MG63 (cell line): ENCODE measurements at regions not wholly inside any gene's neighbourhood (a gene's known extent, or its start where the extent isn't known, plus 50 kb on each side); places are given as distances from the start of the nearest gene placed in this dataset.
"Not testable (repeated sequence)": the region's sequence is repeated elsewhere in the genome, so short reads cannot be mapped to it uniquely, and the experiment has no call there.

Experiments
- DNase-seq: peaks from one replicate; pipeline ENCODE4 v3.0.0-alpha.2; 2020
- H3K27me3 ChIP-seq: fragments of 250-450 bp; sonication (Bioruptor Pico); 2 replicates; pipeline ENCODE4 v1.5.1; 2020; ENCODE audit warnings: mild to moderate bottlenecking, moderate library complexity
- H3K36me3 ChIP-seq: fragments of 250-450 bp; sonication (Bioruptor Pico); 2 replicates; pipeline ENCODE4 v1.5.1; 2020; ENCODE audit warnings: mild to moderate bottlenecking, moderate library complexity
- H3K4me3 ChIP-seq: fragments of 250-450 bp; sonication (Bioruptor Pico); 2 replicates; pipeline ENCODE4 v1.5.1; 2020; ENCODE audit warnings: mild to moderate bottlenecking, moderate library complexity
- H3K9me3 ChIP-seq: fragments of 250-450 bp; sonication (Bioruptor Pico); 2 replicates; pipeline ENCODE4 v1.5.1; 2020; ENCODE audit warnings: mild to moderate bottlenecking, moderate library complexity

GRCh38 chr9:99471033-99471432 lies 249.0 kb downstream of the SEC61B start:
- no peak for DNase-seq
- no peaks in the 10 kb centered on the region for H3K27me3 ChIP-seq
- H3K9me3 ChIP-seq = no peaks in the 10 kb centered on the region
- no peak overlapping the region for H3K4me3 ChIP-seq
- no peaks in the 10 kb centered on the region for H3K36me3 ChIP-seq

- H3K4me3 ChIP-seq = no peak overlapping the region
- H3K27me3 ChIP-seq = no peaks in the 10 kb centered on the region
- no peaks in the 10 kb centered on the region for H3K36me3 ChIP-seq
- H3K9me3 ChIP-seq = no peaks in the 10 kb centered on the region
- no peak for DNase-seq
Measured at GRCh38 chr9:99472240-99472915, 250.3 kb downstream of the SEC61B start.

DNA sequence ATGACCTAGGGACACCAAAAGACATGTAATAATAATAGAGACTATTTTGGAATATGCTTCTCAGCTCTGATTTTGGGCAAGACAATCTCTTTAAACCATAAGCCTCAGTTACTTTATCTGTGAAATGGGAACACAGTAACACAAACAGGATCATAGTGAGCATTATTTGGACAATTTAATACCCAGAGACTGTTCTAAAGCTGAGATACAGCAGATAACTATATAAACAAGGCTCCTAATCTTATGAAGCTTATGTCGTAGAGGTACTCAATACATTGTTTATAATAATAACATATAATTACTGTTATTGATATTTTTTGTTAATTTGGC lies 250.8 kb downstream of the SEC61B start:
- DNase-seq = no peak
- H3K27me3 ChIP-seq = no peaks in the 10 kb centered on the region
- no peaks in the 10 kb centered on the region for H3K36me3 ChIP-seq

GRCh38 chr9:99474186-99474585 lies 252.1 kb downstream of the SEC61B start:
- Histone ChIP-seq H3K9me3 (no peaks in the 10 kb centered on the region), H3K36me3 (no peaks in the 10 kb centered on the region), H3K27me3 (no peaks in the 10 kb centered on the region), H3K4me3 (no peak overlapping the region)
- DNase-seq = no peak

More for the DNA sequence above, 250.8 kb downstream of the SEC61B start:
- Histone ChIP-seq H3K9me3 (no peaks in the 10 kb centered on the region), H3K4me3 (no peak overlapping the region)

GRCh38 chr9:99475401-99476065 lies 253.5 kb downstream of the SEC61B start:
- no peaks in the 10 kb centered on the region for H3K36me3 ChIP-seq
- no peaks in the 10 kb centered on the region for H3K9me3 ChIP-seq
- no peak for DNase-seq
- H3K4me3 ChIP-seq = no peak overlapping the region
- H3K27me3 ChIP-seq = no peaks in the 10 kb centered on the region

DNA sequence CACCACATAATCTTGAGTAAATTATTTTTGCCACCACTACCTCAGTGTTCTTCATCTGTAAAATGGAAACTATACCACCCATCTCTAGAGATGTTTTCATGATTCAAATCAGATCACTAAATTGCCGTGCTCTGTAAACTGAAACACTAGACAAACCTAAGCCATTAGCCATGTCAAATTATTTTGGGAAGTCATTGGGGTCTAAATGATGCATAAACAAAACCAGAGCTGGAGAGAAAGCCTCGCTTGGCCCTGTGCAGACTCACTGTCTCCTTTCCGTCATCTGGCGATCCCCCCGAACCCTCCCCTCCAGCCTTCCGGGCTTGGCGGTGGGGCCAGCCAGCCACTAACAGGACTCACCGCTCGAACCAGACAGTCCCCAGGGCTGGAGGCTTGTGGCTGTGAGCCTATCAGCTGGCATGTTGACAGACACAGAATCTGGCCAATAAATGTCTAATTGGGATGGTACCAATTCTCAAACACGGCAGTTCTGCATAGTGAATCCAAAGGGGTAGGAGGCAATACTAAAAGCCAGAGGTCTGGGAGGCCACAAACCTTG lies 256.5 kb downstream of the SEC61B start:
- no peak for DNase-seq
- H3K4me3 ChIP-seq = no peak overlapping the region
- H3K36me3 ChIP-seq = no peaks in the 10 kb centered on the region
- no peaks in the 10 kb centered on the region for H3K27me3 ChIP-seq
- no peaks in the 10 kb centered on the region for H3K9me3 ChIP-seq

DNA sequence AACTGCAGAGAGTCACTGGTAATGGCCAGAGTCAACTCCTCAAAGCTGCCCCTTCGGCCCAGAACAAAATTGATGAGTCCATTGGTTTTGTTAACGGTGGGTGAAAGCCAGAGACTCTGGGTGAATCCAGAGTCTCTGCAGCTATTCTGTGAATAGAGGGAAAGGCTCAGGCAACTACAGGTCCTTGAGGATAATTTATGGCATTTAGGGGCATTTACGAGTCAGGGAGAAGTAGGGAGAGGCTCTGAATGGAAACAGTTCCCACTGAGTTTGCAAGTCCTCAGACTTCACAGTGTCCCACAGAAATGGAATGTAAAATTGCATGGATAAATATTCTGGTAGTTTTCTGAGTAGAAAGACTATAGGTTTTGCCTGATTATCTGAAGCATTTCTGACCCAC lies 257.8 kb downstream of the SEC61B start:
- Histone ChIP-seq H3K9me3 (no peaks in the 10 kb centered on the region), H3K4me3 (no peak overlapping the region), H3K36me3 (no peaks in the 10 kb centered on the region), H3K27me3 (no peaks in the 10 kb centered on the region)
- DNase-seq = no peak

- DNase-seq = peak; percentile 25
- Histone ChIP-seq H3K27me3 (no peaks in the 10 kb centered on the region), H3K36me3 (no peaks in the 10 kb centered on the region), H3K9me3 (no peaks in the 10 kb centered on the region), H3K4me3 (no peak overlapping the region)
Measured at GRCh38 chr9:99485459-99485858, 263.4 kb downstream of the SEC61B start.

DNA sequence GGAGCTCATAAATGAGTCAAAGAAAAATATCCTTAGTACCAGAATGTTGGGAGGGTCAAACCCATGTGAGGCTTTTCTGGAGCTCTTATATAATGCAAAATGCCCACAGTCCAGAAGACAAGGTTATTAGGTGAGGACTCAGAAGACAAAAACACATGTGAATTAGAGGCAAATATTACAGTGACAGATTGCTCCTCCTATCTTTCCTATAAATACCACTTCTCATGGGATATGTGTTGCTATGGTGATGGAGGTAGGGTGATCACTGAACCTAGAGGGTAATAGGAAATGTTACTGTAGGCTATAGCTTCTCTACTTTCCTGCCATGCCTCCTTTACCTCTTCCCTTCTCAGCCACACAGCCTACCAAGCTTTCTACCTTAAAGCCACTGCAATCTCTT lies 264.6 kb downstream of the SEC61B start:
- no peaks in the 10 kb centered on the region for H3K27me3 ChIP-seq
- no peak for DNase-seq
- no peaks in the 10 kb centered on the region for H3K9me3 ChIP-seq
- H3K36me3 ChIP-seq = no peaks in the 10 kb centered on the region
- no peak overlapping the region for H3K4me3 ChIP-seq

- Histone ChIP-seq H3K4me3 (no peak overlapping the region), H3K27me3 (no peaks in the 10 kb centered on the region), H3K9me3 (no peaks in the 10 kb centered on the region), H3K36me3 (no peaks in the 10 kb centered on the region)
- DNase-seq = no peak
Measured at GRCh38 chr9:99488131-99489059, 266.3 kb downstream of the SEC61B start.

DNA sequence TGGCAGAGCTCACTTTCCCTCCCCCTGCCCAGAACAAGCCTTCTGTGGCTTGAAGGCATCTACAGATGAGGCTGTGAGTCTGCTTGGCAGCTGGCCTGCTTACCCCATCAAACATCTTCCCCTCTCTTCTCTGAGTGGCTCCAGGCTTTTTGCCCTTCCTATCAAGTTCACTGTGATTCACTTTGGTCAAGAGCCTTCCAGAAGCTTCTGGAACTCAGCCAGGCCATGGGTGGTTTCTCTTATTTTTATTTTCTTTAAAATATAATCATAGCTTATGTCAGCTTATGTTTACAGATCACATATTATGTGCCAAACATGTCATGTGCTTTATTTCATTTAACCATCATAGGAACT lies 267.0 kb downstream of the SEC61B start:
- no peak overlapping the region for H3K4me3 ChIP-seq
- no peaks in the 10 kb centered on the region for H3K27me3 ChIP-seq
- H3K36me3 ChIP-seq = no peaks in the 10 kb centered on the region
- peak; percentile 85 for DNase-seq
- H3K9me3 ChIP-seq = no peaks in the 10 kb centered on the region

GRCh38 chr9:99490729-99491128 lies 268.6 kb downstream of the SEC61B start:
- Histone ChIP-seq H3K9me3 (no peaks in the 10 kb centered on the region), H3K27me3 (no peaks in the 10 kb centered on the region), H3K4me3 (no peak overlapping the region), H3K36me3 (no peaks in the 10 kb centered on the region)
- peak; percentile 73 for DNase-seq

GRCh38 chr9:99491408-99492158 lies 269.5 kb downstream of the SEC61B start:
- Histone ChIP-seq H3K9me3 (no peaks in the 10 kb centered on the region), H3K27me3 (no peaks in the 10 kb centered on the region), H3K36me3 (no peaks in the 10 kb centered on the region), H3K4me3 (no peak overlapping the region)
- peak; percentile 30 for DNase-seq

GRCh38 chr9:99497641-99498040 lies 275.6 kb downstream of the SEC61B start:
- no peak for DNase-seq
- no peak overlapping the region for H3K4me3 ChIP-seq
- no peaks in the 10 kb centered on the region for H3K36me3 ChIP-seq
- no peaks in the 10 kb centered on the region for H3K9me3 ChIP-seq
- no peaks in the 10 kb centered on the region for H3K27me3 ChIP-seq

DNA sequence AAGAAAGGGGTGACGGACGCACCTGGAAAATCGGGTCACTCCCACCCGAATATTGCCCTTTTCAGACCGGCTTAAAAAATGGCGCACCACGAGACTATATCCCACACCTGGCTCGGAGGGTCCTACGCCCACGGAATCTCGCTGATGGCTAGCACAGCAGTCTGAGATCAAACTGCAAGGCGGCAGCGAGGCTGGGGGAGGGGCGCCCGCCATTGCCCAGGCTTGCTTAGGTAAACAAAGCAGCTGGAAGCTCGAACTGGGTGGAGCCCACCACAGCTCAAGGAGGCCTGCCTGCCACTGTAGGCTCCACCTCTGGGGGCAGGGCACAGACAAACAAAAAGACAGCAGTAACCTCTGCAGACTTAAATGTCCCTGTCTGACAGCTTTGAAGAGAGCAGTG lies 276.9 kb downstream of the SEC61B start:
- H3K9me3 ChIP-seq, H3K36me3 ChIP-seq, H3K4me3 ChIP-seq, DNase-seq, H3K27me3 ChIP-seq: not testable (repeated sequence)

- no peak overlapping the region for H3K4me3 ChIP-seq
- H3K9me3 ChIP-seq = no peaks in the 10 kb centered on the region
- H3K27me3 ChIP-seq = no peaks in the 10 kb centered on the region
- DNase-seq = no peak
- H3K36me3 ChIP-seq = no peaks in the 10 kb centered on the region
Measured at GRCh38 chr9:99505936-99506335, 283.9 kb downstream of the SEC61B start.
